ENCODE measurements at regions not wholly inside any gene's neighbourhood (a gene's known extent, or its start where the extent isn't known, plus 50 kb on each side); places are given as distances from the start of the nearest gene placed in this dataset.

DNA sequence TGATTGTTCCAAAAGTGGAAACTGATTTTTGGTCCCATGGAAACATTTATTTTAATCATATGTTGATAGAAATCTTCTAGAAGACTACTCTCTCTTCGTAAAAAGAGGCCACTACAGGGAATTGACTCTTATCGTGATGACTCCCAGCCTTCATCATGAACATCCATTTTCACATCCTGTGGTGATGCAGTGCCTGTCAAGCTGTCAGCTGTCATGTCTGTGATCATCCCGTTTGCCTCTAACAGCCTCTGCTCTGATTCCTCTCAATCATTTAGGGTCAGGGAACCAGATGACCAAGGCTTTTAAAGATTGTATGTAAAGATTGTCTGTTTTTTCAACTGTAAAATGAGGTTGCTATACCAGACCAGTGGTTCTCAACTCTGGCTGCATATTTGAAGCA lies 419.0 kb upstream of the MGAT4C start:
- H3K79me2 ChIP-seq (ENCODE audit: insufficient read depth, low read depth), result no peaks in the 10 kb centered on the region
- TF ChIP-seq, protein P1, sequence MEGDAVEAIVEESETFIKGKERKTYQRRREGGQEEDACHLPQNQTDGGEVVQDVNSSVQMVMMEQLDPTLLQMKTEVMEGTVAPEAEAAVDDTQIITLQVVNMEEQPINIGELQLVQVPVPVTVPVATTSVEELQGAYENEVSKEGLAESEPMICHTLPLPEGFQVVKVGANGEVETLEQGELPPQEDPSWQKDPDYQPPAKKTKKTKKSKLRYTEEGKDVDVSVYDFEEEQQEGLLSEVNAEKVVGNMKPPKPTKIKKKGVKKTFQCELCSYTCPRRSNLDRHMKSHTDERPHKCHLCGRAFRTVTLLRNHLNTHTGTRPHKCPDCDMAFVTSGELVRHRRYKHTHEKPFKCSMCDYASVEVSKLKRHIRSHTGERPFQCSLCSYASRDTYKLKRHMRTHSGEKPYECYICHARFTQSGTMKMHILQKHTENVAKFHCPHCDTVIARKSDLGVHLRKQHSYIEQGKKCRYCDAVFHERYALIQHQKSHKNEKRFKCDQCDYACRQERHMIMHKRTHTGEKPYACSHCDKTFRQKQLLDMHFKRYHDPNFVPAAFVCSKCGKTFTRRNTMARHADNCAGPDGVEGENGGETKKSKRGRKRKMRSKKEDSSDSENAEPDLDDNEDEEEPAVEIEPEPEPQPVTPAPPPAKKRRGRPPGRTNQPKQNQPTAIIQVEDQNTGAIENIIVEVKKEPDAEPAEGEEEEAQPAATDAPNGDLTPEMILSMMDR (conservative IDR thresholded peaks at IDR 0.05; ENCODE audit: low read depth, low read length), result no peak
- H3K4me3 ChIP-seq (IDR thresholded peaks at IDR 0.05; ENCODE audit: insufficient read depth, low read depth, low read length), result no peak overlapping the region
- H3K4me1 ChIP-seq (ENCODE audit: low read depth, poor library complexity, severe bottlenecking), result no peaks in the 10 kb centered on the region
- no peak overlapping the region for H3K27ac ChIP-seq
- H4K20me1 ChIP-seq (ENCODE audit: insufficient read depth), result no peaks in the 10 kb centered on the region
- H3K9ac ChIP-seq, result no peak overlapping the region
- H3K36me3 ChIP-seq (ENCODE audit: insufficient read depth), result no peaks in the 10 kb centered on the region
- no peak overlapping the region for H3K4me2 ChIP-seq
- H3K27me3 ChIP-seq (ENCODE audit: insufficient read depth, low read depth), result no peaks in the 10 kb centered on the region
- H2AFZ ChIP-seq (ENCODE audit: low read depth), result no peak overlapping the region

DNA sequence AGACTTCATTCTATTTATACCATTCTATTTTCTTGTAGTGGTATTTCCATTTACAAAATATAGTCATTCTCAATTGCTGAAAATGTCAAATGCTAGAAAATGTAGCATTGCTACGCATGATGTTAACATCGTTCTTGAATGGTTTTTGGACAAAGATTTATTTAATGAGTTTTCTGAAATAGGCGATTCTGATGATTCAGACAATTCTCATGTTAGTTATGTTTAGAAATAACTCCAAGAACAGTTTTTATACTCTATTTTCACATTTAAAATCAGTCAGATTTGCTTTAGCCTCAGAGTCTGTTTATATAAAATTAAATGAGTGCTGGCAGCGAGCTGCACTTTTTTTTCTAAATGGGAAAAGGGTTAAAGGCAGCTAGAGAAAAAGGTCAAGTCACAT lies 414.8 kb upstream of the MGAT4C start:
- no peak overlapping the region for H3K9ac ChIP-seq
- no peaks in the 10 kb centered on the region for H3K27me3 ChIP-seq (ENCODE audit: insufficient read depth, low read depth)
- no peak overlapping the region for H3K4me2 ChIP-seq
- TF ChIP-seq, protein P1 (conservative IDR thresholded peaks at IDR 0.05; ENCODE audit: low read depth, low read length), result no peak
- H3K4me3 ChIP-seq (IDR thresholded peaks at IDR 0.05; ENCODE audit: insufficient read depth, low read depth, low read length), result no peak overlapping the region
- no peak overlapping the region for H3K27ac ChIP-seq
- H3K36me3 ChIP-seq (ENCODE audit: insufficient read depth), result no peaks in the 10 kb centered on the region
- H4K20me1 ChIP-seq (ENCODE audit: insufficient read depth), result no peaks in the 10 kb centered on the region
- no peaks in the 10 kb centered on the region for H3K4me1 ChIP-seq (ENCODE audit: low read depth, poor library complexity, severe bottlenecking)
- no peaks in the 10 kb centered on the region for H3K79me2 ChIP-seq (ENCODE audit: insufficient read depth, low read depth)
- no peak overlapping the region for H2AFZ ChIP-seq (ENCODE audit: low read depth)

DNA sequence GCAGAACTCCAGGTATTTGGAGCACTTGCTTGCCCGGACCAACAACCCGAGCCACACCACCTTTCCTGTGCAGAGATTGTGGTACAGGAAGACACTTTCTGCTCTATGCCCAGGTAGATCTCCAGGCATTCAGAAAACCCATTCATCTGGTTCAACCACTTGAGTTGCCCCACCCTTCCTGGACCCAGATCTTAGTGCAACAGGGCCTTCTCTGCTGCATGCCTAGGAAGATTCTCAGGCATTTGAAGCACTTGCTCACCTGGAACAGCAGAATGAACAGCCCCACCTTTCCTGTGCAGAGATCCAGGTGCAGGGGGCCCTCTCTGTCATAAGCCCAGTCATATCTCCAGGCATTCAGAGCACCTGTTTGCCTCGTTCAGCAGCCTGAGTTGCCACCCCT lies 412.8 kb upstream of the MGAT4C start:
- H3K27ac ChIP-seq, result no peak overlapping the region
- H4K20me1 ChIP-seq (ENCODE audit: insufficient read depth), result no peaks in the 10 kb centered on the region
- no peaks in the 10 kb centered on the region for H3K36me3 ChIP-seq (ENCODE audit: insufficient read depth)
- H3K79me2 ChIP-seq (ENCODE audit: insufficient read depth, low read depth), result no peaks in the 10 kb centered on the region
- H3K4me2 ChIP-seq, result no peak overlapping the region
- TF ChIP-seq, protein P1 (conservative IDR thresholded peaks at IDR 0.05; ENCODE audit: low read depth, low read length), result no peak
- no peaks in the 10 kb centered on the region for H3K27me3 ChIP-seq (ENCODE audit: insufficient read depth, low read depth)
- H3K4me1 ChIP-seq (ENCODE audit: low read depth, poor library complexity, severe bottlenecking), result no peaks in the 10 kb centered on the region
- H3K4me3 ChIP-seq (IDR thresholded peaks at IDR 0.05; ENCODE audit: insufficient read depth, low read depth, low read length), result no peak overlapping the region
- no peak overlapping the region for H3K9ac ChIP-seq
- H2AFZ ChIP-seq (ENCODE audit: low read depth), result no peak overlapping the region

DNA sequence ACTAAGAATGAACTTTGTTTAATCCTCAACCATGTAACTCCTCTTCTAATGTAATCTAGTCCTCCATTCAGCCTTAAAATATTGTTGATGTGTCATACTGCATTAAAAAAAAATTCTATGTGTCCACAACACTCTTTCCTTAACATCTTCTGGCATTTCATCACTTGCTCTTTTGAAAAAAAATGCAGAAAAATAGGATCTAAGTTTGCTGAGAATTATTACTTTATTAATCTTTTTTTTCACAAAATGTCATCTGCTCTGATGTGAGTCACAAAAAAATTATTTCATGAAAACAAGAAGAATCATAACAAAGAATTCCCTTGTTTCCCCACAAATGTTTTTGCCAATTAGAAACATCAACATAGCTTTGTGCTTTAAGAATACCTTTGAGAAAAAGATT lies 410.1 kb upstream of the MGAT4C start:
- Histone ChIP-seq H3K27ac (no peak overlapping the region), H3K4me1 (ENCODE audit: low read depth, poor library complexity, severe bottlenecking) (no peaks in the 10 kb centered on the region), H3K4me2 (no peak overlapping the region), H3K4me3 (IDR thresholded peaks at IDR 0.05; ENCODE audit: insufficient read depth, low read depth, low read length) (no peak overlapping the region), H3K79me2 (ENCODE audit: insufficient read depth, low read depth) (no peaks in the 10 kb centered on the region), H4K20me1 (ENCODE audit: insufficient read depth) (no peaks in the 10 kb centered on the region), H3K36me3 (ENCODE audit: insufficient read depth) (no peaks in the 10 kb centered on the region), H3K9ac (no peak overlapping the region), H2AFZ (ENCODE audit: low read depth) (no peak overlapping the region), H3K27me3 (ENCODE audit: insufficient read depth, low read depth) (no peaks in the 10 kb centered on the region)
- TF ChIP-seq, protein P1 (conservative IDR thresholded peaks at IDR 0.05; ENCODE audit: low read depth, low read length), result no peak

DNA sequence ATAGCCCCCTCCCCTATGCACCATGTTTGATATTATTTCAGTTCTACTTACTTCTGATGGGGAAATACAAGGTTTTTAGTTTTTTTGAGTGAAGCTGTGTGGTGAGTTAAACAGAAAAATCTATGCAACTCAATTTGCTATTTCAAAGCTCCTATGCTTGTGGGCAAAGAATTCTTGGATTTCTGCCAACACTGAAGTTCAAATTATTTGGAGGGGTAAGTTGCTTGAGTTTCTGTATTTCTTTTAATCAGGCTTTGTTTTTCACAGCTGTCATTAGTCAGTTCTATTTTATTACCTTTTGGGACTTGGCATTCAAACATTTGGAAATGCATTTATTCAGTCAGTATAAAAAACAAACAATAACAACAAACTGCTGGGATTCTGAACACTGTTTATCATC lies 407.5 kb upstream of the MGAT4C start:
- H3K36me3 ChIP-seq (ENCODE audit: insufficient read depth), result no peaks in the 10 kb centered on the region

More for the DNA sequence above, 407.5 kb upstream of the MGAT4C start:
- TF ChIP-seq, protein P1 (conservative IDR thresholded peaks at IDR 0.05; ENCODE audit: low read depth, low read length), result no peak
- Histone ChIP-seq H3K79me2 (ENCODE audit: insufficient read depth, low read depth) (no peaks in the 10 kb centered on the region), H4K20me1 (ENCODE audit: insufficient read depth) (no peaks in the 10 kb centered on the region), H3K4me2 (no peak overlapping the region), H3K4me3 (IDR thresholded peaks at IDR 0.05; ENCODE audit: insufficient read depth, low read depth, low read length) (no peak overlapping the region), H2AFZ (ENCODE audit: low read depth) (no peak overlapping the region), H3K9ac (no peak overlapping the region), H3K27me3 (ENCODE audit: insufficient read depth, low read depth) (no peaks in the 10 kb centered on the region), H3K4me1 (ENCODE audit: low read depth, poor library complexity, severe bottlenecking) (no peaks in the 10 kb centered on the region), H3K27ac (no peak overlapping the region)

All from KMS-11 (cell line).